Stimulated activated CD8-positive, alpha-beta memory T cell treated with anti-CD3 and anti-CD28 coated beads, Interleukin-4, amount 100 ng/mL, for 24 hours (primary cell): ENCODE measurements at regions not wholly inside any gene's neighbourhood (a gene's known extent, or its start where the extent isn't known, plus 50 kb on each side); places are given as distances from the start of the nearest gene placed in this dataset.
"Not testable (repeated sequence)": the region's sequence is repeated elsewhere in the genome, so short reads cannot be mapped to it uniquely, and the experiment has no call there.

Source experiments
- DNase-seq: peaks from one replicate; pipeline ENCODE4 v3.0.0-alpha.2; 2020; ENCODE audit warnings: low read depth

DNA sequence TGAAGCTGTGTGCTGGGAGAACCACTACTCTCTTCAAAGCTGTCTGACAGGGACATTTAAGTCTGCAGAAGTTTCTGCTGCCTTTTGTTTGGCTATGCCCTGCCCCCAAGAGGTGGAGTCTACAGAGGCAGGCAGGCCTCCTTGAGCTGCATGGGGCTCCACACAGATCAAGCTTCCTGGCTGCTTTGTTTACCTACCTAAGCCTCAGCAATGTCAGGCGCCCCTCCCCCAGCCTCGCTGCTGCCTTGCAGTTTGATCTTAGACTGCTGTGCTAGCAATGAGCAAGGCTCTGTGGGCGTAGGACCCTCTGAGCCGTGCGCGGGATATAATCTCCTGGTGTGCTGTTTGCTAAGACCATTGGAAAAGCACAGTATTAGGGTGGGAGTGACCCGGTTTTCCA is 103.3 kb upstream of the SALL1 start:
- not testable (repeated sequence) for DNase-seq

DNA sequence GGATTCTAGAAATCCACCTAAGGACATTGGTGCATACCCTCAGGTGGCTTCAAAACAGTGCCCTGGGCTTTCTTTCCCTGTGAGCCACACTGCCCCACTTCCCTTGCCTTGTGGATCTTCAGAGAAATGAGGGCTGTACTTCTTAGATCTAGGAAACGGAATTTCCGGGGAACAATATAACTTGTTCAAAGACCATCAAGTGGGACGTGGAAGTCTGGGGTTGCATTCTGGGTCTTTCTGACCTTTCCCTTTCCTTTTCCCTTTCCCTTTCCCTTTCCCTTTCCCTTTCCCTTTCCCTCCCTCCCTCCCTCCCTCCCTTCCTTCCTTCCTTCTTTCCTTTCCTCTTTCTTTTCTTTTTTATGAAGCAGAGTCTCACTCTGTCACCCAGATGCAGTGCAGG is 97.1 kb upstream of the SALL1 start:
- DNase-seq, result no peak

DNA sequence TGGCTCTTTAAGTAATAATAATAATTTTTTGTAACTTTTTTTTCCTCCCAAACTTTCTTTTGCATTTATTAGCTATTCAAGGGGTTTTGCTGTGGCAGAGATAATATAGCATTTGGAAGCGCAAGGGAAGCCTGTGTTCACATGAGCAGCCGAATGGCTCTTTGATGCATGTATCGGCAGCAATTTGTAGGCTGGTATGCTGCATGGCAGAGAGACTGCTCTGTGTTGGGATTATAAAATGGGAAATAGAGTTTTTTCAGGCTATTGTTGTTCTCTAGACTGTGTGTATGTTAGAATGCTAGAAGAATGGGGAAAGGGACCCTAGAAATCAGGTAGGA is 94.6 kb upstream of the SALL1 start:
- DNase-seq, result no peak

DNA sequence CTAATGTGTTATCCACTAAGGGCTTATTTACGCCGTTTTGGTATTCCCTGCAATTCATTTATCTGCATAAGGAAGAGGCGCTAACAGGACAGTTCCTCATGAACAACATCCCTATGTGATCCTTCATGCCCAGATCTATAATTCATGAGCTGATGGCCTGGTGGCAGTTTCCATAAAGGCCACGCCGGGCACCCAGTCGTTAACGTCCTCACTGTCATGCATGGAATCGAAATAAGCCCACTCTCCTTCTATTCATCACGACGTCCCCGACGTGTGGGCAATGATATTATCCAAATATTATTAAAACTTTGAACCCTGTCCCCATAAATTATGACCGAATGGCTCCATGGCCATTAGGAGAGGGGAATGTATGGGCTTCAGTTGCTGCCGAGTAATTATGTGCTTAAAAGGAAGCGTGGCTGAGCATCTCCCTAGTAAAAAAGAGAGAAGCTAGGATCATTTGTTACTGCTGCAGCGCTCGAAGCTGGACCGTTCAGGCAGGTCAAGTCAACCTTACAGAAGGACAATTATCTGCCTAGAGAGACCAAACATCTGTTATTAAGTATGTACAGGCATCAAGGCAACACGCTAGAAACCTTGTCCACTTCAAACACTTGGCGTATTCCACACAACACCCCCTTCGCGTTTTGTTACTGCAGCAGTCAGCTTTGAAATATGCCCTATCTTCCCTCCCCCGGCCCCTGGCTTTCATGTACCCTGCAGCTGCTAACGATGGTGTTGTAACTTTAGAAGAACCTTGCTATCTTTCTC is 94.0 kb upstream of the SALL1 start:
- DNase-seq, result no peak

DNA sequence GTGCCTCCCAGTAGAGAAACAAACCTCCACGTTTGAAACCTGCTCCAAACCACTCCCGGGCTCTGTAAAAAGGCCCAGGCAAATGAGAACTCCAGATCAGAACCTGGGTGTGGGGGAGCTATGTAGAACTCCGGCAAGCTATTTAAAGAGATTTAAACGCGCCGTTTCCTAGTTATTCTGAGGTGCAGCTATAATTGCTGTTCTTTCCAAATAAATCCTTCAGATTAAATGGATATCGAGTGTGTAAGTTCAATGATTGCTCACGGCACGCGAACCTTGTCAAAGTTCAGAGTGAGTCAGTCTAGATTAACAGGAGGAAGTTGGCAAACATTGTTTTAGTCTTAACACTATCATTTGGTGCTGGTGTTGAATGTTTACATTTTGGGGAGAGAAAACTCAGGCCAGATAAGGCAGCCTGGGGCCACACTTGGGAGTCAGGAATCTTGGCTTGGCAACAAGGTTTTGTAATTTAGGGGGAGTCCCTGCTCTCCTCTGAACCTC is 92.9 kb upstream of the SALL1 start:
- DNase-seq, result no peak

DNA sequence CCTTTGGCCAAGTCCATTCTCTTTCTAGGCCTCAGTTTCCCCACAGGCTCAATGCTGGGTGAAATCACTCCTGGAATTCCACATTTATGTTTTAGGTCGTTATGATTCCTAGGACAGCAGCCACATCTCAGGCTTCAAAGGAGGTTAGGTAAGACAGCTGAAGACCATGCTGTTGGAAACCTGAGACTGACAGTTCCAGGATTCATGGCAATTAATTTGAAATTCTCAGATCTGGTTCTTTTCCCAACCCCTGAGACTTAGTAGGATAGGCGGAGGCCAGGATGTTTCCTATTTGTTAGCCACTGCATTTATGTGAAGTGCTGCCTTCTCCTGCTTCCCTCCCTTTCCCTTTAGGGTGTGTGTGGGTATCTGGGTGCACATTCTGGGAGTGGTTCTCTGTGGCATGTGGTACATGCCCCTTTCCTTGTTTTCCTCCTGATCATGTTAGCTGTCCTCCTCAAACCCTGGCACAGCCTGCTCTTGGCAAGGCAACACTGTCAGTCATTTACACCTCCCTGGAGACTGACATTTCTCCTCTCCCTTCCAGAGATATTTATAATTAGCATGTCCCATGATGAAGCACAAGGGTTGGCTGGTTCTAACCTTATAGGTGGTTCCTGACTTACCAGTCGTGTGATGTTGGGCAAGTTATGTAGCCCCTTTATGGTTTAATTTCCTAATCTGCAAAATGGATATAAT is 91.4 kb upstream of the SALL1 start:
- no peak for DNase-seq

DNA sequence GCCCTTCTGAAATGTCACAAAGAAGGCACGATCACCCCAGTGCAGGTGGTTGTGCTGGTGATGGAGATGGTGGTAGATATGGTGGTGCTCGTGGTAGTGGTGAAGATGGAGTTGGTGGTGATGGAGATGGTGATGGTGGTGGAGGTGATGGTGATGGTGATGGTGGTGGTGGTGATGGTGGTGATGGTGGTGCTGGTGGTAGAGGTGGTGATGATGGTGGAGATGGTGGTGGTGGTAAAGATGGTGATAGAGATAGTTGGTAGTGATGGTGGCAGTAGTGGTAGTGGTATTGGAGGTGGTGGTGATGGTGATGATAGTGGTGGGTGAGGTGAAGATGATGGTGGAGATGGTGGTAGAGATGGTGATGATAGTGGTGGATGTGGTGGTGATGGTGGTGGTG is 88.1 kb upstream of the SALL1 start:
- DNase-seq, result no peak

DNA sequence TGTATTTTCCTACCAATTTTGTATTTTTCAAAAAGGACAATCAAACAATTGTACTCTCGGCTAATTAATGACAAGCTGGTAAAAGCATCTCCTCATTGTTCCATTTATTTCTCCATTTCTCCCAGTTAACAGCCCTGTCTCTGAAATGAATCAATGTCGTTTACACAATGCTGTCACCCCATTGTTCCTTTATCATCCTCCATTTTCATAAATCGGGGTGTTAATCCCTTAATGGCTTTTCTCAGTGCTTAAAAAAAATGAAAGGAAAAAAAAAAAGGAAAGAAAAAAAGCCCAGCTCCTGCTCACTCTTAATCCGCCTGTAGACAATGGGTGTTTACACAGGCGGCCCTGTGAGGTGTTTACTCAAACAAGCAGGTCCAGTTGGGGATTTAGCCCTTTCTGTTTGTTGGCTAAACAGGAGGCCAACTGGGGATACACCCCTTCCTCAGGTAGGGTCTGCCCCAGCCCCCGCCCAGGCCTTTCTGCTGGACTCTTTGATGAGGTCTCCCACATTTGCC is 86.8 kb upstream of the SALL1 start:
- DNase-seq, result no peak

DNA sequence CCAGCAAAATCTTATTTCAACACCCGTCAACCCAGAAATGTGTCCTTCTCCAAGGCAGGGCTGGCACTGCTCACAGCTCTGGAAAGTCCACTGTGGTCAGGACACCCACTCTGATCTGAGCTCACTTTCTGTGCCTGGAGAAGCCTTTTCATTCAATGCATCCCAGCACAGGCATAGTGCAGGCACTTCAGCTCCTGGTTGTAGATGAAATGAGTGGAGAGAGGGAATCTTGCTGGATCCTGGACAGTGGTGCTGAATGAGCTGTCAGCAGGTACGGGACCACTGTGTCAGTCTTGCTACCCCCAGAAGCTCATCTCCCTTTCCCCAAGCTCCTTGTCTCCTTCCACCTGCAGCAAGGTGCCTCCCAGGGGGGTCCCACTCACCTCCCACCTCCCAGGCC is 86.1 kb upstream of the SALL1 start:
- DNase-seq, result no peak

DNA sequence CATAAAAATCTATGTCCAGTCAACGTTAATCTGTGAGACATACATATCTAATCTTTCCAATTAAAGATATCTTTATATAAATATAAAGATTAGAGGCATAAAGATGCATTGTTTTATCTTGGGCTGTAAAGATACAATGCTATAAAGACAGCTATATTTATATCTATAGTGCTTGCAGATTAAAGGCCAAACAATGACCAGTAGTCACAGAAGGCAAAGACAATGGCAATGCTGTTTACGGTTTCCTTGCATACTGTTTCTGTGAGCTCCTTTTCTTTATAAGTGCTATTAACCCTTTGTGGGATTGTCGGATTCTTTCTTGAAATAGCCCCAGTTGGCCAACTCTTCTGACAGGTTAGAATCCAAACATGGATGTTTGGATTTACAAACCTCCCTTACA is 85.5 kb upstream of the SALL1 start:
- no peak for DNase-seq

DNA sequence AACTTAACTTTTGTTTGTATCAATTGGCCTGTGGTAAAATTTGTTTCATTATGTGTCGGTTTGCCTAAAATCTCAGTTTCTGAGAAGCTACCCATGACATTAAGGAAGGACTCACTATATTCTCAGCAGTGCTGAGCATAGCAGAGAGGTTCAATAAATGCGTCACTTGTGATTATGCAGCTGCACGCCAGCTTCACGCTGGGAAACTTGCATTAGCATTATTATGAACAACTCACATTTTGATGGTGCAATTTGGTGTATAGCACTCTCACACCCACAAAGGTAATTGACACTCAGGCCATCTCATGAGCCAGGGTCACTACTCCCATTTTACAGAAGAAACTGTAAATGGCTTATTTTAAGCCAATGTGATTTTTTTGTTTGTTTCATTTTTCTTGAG is 80.6 kb upstream of the SALL1 start:
- no peak for DNase-seq

DNA sequence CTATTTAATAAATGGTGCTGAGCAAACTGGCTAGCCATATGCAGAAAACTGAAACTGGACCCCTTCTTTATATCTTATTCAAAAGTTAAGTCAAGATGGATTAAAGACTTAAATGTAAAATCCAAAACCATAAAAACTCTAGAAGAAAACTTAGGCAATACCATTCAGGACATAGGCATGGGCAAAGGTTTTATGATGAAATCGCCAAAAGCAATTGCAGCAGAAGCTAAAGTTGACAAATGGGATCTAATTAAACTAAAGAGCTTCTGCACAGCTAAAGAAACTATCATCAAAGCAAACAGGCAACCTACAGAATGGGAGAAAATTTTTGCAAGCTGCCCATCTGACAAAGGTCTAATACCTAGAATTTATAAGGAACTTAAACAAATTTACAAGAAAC is 79.0 kb upstream of the SALL1 start:
- not testable (repeated sequence) for DNase-seq

DNA sequence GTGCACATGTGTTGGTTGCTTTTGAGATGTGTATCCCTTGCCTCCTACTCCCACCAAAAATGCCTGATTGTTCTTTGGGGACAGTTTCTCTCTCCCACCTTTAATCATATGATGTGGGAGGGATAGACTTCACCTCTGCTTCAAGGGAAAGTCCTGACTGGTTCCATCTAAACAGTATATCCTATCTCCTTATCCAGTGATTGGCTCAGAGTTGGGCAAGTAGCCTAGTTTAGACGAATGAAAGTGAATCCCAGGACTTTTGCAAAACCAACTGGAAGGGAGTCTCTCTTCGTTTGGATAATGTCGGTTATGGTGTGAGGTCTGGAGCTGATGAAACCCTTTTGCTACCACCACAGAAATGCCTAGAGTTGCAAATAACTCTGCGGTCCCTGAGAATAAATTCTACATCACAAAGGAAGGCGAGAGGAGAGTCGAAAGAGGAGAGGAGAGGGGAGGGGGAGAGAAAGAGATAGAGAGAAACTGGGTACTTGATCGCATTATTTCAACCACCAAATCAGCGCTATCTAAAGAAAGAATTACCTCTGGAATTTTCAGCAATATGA is 77.1 kb upstream of the SALL1 start:
- no peak for DNase-seq

DNA sequence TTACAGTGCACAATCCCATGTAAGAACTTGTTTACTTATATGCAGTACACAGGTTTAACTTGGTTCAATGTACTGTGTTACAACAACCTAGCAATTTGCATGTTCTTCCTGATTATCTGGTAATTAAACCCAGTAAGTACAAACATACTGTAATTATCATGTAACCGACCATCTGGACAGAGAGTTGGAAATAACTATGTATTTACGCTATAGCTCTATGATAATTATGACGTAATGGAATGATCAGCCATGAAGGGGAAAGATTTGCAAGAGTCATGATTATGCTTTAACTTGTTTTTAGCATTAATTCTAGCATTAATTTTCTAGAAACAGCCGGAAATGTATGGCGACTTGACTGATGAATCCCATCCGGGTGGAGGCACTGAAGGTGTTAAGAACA is 74.8 kb upstream of the SALL1 start:
- DNase-seq, result no peak

DNA sequence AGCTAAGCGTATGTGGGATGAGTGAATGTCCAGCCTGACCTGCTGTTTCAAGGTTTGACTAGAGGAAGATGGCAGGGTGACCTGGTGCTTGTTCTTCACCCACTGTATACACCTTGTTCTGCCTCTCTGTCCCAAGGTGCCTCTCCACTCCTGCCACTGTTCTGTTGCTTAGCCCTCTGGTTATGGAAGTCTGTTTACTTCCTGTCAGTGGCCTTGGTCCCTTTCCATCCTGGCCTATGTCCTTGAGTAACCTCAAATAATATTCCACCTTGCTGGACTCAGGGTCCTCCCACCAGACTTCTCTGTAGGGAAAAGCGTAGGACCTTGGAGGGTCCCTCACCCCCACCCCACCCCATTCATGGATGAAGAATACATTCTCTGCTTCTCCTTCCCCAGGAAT is 73.2 kb upstream of the SALL1 start:
- no peak for DNase-seq

DNA sequence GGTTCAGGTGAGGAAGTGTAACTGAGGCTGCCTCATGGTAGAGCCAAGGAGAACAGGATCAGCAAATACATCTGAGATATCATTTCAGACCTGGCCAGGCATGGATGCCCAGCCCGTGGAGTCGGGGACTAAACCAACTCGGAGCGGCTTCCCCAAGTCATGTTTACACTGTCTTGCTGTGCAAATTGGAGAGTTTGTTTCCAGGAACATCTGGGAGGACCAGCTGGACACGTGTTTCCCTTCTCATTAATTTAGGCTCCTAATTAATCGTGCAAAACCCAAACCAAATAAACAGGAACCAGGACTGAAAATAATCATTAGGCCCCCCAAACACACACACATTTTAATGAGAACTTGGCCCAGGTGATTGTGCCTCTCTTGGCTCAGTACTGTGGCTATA is 70.9 kb upstream of the SALL1 start:
- no peak for DNase-seq

DNA sequence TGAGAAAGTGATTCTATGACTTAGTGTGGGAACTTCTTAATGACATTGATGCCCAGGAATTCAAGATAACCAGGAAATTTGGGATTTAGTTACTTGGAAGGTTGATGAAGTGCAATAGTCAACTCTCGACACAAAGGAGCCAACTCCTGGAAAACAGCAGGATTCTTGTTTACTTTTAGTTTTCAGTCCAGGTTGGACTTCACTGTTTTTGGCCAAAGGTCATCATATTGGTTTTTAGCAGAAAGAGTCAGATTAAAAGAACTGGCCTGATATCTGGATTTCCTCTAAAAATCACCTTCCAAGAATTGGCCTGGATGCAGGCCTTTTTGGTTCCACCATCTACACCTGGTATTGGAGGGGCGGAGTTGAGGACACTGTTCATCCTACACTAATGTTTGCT is 60.1 kb upstream of the SALL1 start:
- DNase-seq, result no peak

DNA sequence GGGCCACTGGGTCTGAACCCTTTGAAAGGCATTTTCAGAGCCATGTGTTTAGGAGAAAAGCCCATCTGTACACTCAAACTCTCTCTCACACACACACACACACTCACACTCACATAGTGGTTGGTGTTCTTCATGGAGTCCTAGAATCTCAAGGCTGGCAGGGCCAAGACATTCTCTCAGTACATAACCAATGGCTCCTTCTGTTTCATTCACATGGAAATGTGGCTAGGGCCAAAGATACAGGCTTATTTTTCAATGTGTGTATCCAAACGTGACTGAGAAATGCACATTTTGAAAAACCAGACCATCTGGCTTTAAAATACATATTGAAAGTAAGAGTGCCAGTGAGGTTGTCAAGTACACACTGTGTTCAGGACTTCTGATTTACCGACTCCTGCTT is 59.0 kb upstream of the SALL1 start:
- DNase-seq, result no peak

DNA sequence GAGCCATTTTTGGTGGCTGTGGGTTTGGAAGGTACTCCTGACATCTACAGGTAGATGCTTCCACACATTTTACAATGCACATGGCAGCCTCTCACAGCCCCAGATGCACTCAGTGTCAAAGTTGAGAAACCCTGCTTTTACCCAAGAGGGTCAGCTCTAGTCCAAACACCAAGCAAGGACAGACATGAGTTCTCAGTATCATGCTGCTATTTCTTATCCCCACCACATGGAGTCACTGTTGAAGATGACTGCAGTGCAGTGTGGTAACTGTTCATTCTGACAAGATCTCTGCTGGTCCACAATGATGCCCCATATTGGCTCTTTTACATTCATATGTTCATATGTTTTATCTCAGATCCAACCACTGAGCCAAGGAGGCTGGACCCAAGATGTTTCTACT is 50.5 kb upstream of the SALL1 start:
- DNase-seq, result no peak
